Lung (tissue), 11 donors: ENCODE measurements at regions not wholly inside any gene's neighbourhood (a gene's known extent, or its start where the extent isn't known, plus 50 kb on each side); places are given as distances from the start of the nearest gene placed in this dataset.

Experiments
- ATAC-seq: fragments of 200-7000 bp; cut with Tn5 transposase; one replicate; pipeline ENCODE4 v1.9.1; 2020; ENCODE audit warnings: moderate number of reproducible peaks; ENCODE audit not compliant: insufficient read depth, low FRiP score
- DNase-seq, 3 donors: peaks; one replicate each; pipeline ENCODE4 v3.0.0-alpha.2; 2013 to 2017
- H3K27ac ChIP-seq, 2 donors: one replicate each; pipeline ENCODE4 v1.5.1; 2013; ENCODE audit warnings: mild to moderate bottlenecking in 2 of 2, moderate library complexity in 2 of 2, control low read depth in 1 of 2, inconsistent platforms in 1 of 2, low read depth in 1 of 2, low read length in 1 of 2
- H3K27me3 ChIP-seq, 3 donors: one replicate each; pipeline ENCODE4 v1.5.1; 2013; ENCODE audit warnings: low read length in 2 of 3; ENCODE audit not compliant: control insufficient read depth in 3 of 3, insufficient read depth in 3 of 3
- H3K36me3 ChIP-seq, 4 donors: one replicate each; pipeline ENCODE4 v1.5.1; 2013; ENCODE audit warnings: low read length in 4 of 4, mild to moderate bottlenecking in 1 of 4, moderate library complexity in 1 of 4; ENCODE audit not compliant: control insufficient read depth in 4 of 4, insufficient read depth in 4 of 4
- H3K4me1 ChIP-seq, 5 donors: one replicate each; pipeline ENCODE4 v1.5.1; 2013; ENCODE audit warnings: low read length in 5 of 5, mild to moderate bottlenecking in 2 of 5, moderate library complexity in 1 of 5; ENCODE audit not compliant: control insufficient read depth in 5 of 5, insufficient read depth in 5 of 5
- H3K4me3 ChIP-seq: one replicate; pipeline ENCODE4 v1.5.1; 2013; ENCODE audit warnings: mild to moderate bottlenecking, control low read depth, moderate library complexity
- H3K9ac ChIP-seq, 2 donors: one replicate each; pipeline ENCODE4 v1.5.1; 2013; ENCODE audit warnings: low read length in 2 of 2, control low read depth in 1 of 2; ENCODE audit not compliant: insufficient read depth in 1 of 2
- H3K9me3 ChIP-seq, 4 donors: one replicate each; pipeline ENCODE4 v1.5.1; 2013; ENCODE audit warnings: low read length in 3 of 4, mild to moderate bottlenecking in 1 of 4, moderate library complexity in 1 of 4; ENCODE audit not compliant: control insufficient read depth in 4 of 4, insufficient read depth in 3 of 4
- WGBS, 2 donors: extraction: QIAGEN DNeasy Blood & Tissue Kit; methylation state at CpG; one replicate each; pipeline ENCODE4 v1.1.7; 2013; 5-methylcytosine and 5-hydroxymethylcytosine counted together
- TF ChIP-seq, protein P1 (sequence below): IDR thresholded peaks from 2 replicates; pipeline ENCODE4 v1.5.1; 2012; ENCODE audit warnings: mild to moderate bottlenecking; ENCODE audit errors: control extremely low read depth, extremely low read depth
- donor health status: control.
- donor health status: control.
- donor health status: Bipolar disorder and iron deficiency.
- donor health status: healthy.
- donor health status: DM: yes; HTN: yes; CAD: no.

GRCh38 chr4:148575577-148575976 is 133.4 kb upstream of the NR3C2 start:
- Histone ChIP-seq H3K27ac (no peak overlapping the region), H3K9me3 (no peaks in the 10 kb centered on the region), H3K27me3 (no peaks in the 10 kb centered on the region), H3K4me3 (no peak overlapping the region), H3K9ac (no peak overlapping the region), H3K4me1 (no peaks in the 10 kb centered on the region), H3K36me3 (no peaks in the 10 kb centered on the region)
- ATAC-seq (no peak), DNase-seq (no peak)
- TF ChIP-seq, protein P1, sequence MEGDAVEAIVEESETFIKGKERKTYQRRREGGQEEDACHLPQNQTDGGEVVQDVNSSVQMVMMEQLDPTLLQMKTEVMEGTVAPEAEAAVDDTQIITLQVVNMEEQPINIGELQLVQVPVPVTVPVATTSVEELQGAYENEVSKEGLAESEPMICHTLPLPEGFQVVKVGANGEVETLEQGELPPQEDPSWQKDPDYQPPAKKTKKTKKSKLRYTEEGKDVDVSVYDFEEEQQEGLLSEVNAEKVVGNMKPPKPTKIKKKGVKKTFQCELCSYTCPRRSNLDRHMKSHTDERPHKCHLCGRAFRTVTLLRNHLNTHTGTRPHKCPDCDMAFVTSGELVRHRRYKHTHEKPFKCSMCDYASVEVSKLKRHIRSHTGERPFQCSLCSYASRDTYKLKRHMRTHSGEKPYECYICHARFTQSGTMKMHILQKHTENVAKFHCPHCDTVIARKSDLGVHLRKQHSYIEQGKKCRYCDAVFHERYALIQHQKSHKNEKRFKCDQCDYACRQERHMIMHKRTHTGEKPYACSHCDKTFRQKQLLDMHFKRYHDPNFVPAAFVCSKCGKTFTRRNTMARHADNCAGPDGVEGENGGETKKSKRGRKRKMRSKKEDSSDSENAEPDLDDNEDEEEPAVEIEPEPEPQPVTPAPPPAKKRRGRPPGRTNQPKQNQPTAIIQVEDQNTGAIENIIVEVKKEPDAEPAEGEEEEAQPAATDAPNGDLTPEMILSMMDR = no peak
- 81% methylated on average over 2 of the region's 2 CpGs for WGBS, 2 donors

GRCh38 chr4:148574911-148575310 is 132.7 kb upstream of the NR3C2 start:
- TF ChIP-seq, protein P1 = no peak
- Histone ChIP-seq H3K36me3 (no peaks in the 10 kb centered on the region), H3K9ac (no peak overlapping the region), H3K4me3 (no peak overlapping the region), H3K9me3 (no peaks in the 10 kb centered on the region), H3K27me3 (no peaks in the 10 kb centered on the region), H3K4me1 (no peaks in the 10 kb centered on the region), H3K27ac (no peak overlapping the region)
- 85 to 89% methylated on average over 6 of the region's 6 CpGs for WGBS, 2 donors
- DNase-seq (no peak), ATAC-seq (no peak)

GRCh38 chr4:148574502-148574901 is 132.3 kb upstream of the NR3C2 start:
- no peak for DNase-seq
- ATAC-seq = no peak
- Histone ChIP-seq H3K36me3 (no peaks in the 10 kb centered on the region), H3K9me3 (no peaks in the 10 kb centered on the region), H3K27me3 (no peaks in the 10 kb centered on the region), H3K4me3 (no peak overlapping the region), H3K27ac (no peak overlapping the region), H3K9ac (no peak overlapping the region), H3K4me1 (no peaks in the 10 kb centered on the region)
- TF ChIP-seq, protein P1 = no peak
- WGBS, 2 donors = 60% methylated on average over 3 of the region's 3 CpGs

- no peaks in the 10 kb centered on the region for H3K9me3 ChIP-seq
Observed at GRCh38 chr4:148574066-148574465, 131.9 kb upstream of the NR3C2 start.

More at GRCh38 chr4:148574066-148574465, 131.9 kb upstream of the NR3C2 start:
- Histone ChIP-seq H3K9ac (no peak overlapping the region), H3K4me3 (no peak overlapping the region), H3K27me3 (no peaks in the 10 kb centered on the region), H3K27ac (no peak overlapping the region), H3K36me3 (no peaks in the 10 kb centered on the region), H3K4me1 (no peaks in the 10 kb centered on the region)
- WGBS, 2 donors = 76 to 83% methylated on average over 4 of the region's 4 CpGs
- ATAC-seq = no peak
- DNase-seq = no peak
- TF ChIP-seq, protein P1 = no peak
